Karpas-422 (cell line): ENCODE measurements at regions not wholly inside any gene's neighbourhood (a gene's known extent, or its start where the extent isn't known, plus 50 kb on each side); places are given as distances from the start of the nearest gene placed in this dataset.

ENCODE experiments used
- DNase-seq: peaks from one replicate; pipeline ENCODE4 v3.0.0-alpha.2; 2015
- H2AFZ ChIP-seq: fragments of 200-600 bp; sonication (generic); 2 replicates; pipeline ENCODE4 v1.6.1; 2014; ENCODE audit warnings: antibody characterized with exemption, low read length, mixed read lengths
- H3K27ac ChIP-seq: fragments of 200-600 bp; sonication (generic); 2 replicates; pipeline ENCODE4 v1.5.1; 2014; ENCODE audit warnings: mild to moderate bottlenecking, low read length, moderate library complexity
- H3K27me3 ChIP-seq: fragments of 200-600 bp; sonication (generic); 2 replicates; pipeline ENCODE4 v1.6.1; 2014; ENCODE audit warnings: low read length, mixed read lengths
- H3K36me3 ChIP-seq: fragments of 200-600 bp; sonication (generic); 2 replicates; pipeline ENCODE4 v1.6.1; 2014; ENCODE audit warnings: low read length, mixed read lengths; ENCODE audit not compliant: insufficient read depth
- H3K4me1 ChIP-seq: fragments of 200-600 bp; sonication (generic); 2 replicates; pipeline ENCODE4 v1.6.1; 2014; ENCODE audit warnings: mild to moderate bottlenecking, low read length, mixed read lengths
- H3K4me2 ChIP-seq: fragments of 200-600 bp; sonication (generic); 2 replicates; pipeline ENCODE4 v1.6.1; 2014; ENCODE audit warnings: low read length, low read depth, mild to moderate bottlenecking; ENCODE audit not compliant: poor library complexity, severe bottlenecking
- H3K4me3 ChIP-seq: fragments of 200-600 bp; sonication (generic); 2 replicates; pipeline ENCODE4 v1.5.1; 2014; ENCODE audit warnings: mild to moderate bottlenecking, antibody characterized with exemption, low read length, mixed read lengths
- H3K79me2 ChIP-seq: fragments of 200-600 bp; sonication (generic); 2 replicates; pipeline ENCODE4 v1.6.1; 2014; ENCODE audit warnings: mild to moderate bottlenecking, low read length, mixed read lengths
- H3K9ac ChIP-seq: fragments of 200-600 bp; sonication (generic); 2 replicates; pipeline ENCODE4 v1.6.0; 2014; ENCODE audit warnings: low read length
- H3K9me2 ChIP-seq: fragments of 200-600 bp; sonication (generic), shearing (Covaris generic); replicated peaks from 2 replicates; pipeline ENCODE4 v1.6.0; 2014; ENCODE audit warnings: mild to moderate bottlenecking, low read length, moderate library complexity; ENCODE audit not compliant: insufficient read depth
- H3K9me3 ChIP-seq: fragments of 300-700, 200-600 bp; sonication (generic); 2 replicates; pipeline ENCODE4 v1.6.1; 2014; ENCODE audit warnings: low read length, mixed read lengths
- H4K20me1 ChIP-seq: fragments of 200-600 bp; sonication (generic); 2 replicates; pipeline ENCODE4 v1.6.1; 2014; ENCODE audit warnings: mild to moderate bottlenecking, antibody characterized with exemption, low read length, low read depth; ENCODE audit not compliant: insufficient read depth

DNA sequence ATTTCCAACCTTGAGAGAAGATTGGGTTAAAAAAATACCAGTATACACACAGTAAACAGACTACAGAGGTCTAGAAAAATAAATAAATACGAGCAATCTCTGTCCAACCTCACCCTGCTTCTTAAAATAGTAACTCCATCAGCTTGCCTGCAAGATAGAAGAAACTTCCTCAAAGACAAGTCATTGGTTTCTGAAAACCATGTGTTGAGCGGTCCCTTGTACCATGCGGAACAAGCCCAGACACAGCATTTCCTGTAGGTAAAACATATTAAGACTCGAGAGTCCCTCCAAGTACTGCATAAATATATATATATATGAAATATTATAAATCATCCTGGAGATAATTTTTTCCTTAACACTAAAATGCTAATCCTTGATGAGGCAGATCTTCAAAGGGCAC, 157.4 kb downstream of the MZT1 start:
- Histone ChIP-seq H2AFZ (no peak overlapping the region), H3K36me3 (no peaks in the 10 kb centered on the region), H3K27ac (no peak overlapping the region), H3K9me2 (no peaks in the 10 kb centered on the region), H3K27me3 (no peaks in the 10 kb centered on the region), H3K4me1 (no peaks in the 10 kb centered on the region), H3K79me2 (no peaks in the 10 kb centered on the region), H3K4me3 (no peak overlapping the region), H3K9me3 (no peaks in the 10 kb centered on the region), H3K4me2 (no peak overlapping the region), H3K9ac (no peak overlapping the region), H4K20me1 (no peaks in the 10 kb centered on the region)
- DNase-seq, result no peak

DNA sequence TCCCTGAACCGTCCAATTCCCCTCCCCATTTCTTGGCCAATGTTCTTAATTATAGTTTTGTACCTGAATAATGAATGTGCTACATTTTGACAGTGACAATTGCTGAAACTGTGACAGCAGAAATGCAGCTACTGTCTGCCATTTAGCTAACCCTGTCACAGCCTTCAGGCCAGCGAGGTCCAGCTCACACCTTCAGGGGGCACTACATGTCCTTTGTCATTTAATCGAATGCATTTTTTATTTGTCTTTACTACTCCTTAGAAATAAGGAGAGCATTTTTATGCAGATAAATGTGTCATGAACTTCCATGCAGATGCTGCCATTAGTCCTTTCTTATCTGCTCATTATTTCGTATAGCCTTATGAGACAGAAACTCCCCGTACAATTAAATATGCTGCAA, 159.9 kb downstream of the MZT1 start:
- H3K4me3 ChIP-seq, result no peak overlapping the region
- H3K27me3 ChIP-seq, result no peaks in the 10 kb centered on the region
- H2AFZ ChIP-seq, result no peak overlapping the region
- H3K79me2 ChIP-seq, result no peaks in the 10 kb centered on the region
- H4K20me1 ChIP-seq, result no peaks in the 10 kb centered on the region
- no peaks in the 10 kb centered on the region for H3K9me3 ChIP-seq
- no peaks in the 10 kb centered on the region for H3K9me2 ChIP-seq
- no peaks in the 10 kb centered on the region for H3K36me3 ChIP-seq
- no peak overlapping the region for H3K27ac ChIP-seq
- no peak for DNase-seq
- H3K9ac ChIP-seq, result no peak overlapping the region
- no peak overlapping the region for H3K4me2 ChIP-seq
- no peaks in the 10 kb centered on the region for H3K4me1 ChIP-seq

DNA sequence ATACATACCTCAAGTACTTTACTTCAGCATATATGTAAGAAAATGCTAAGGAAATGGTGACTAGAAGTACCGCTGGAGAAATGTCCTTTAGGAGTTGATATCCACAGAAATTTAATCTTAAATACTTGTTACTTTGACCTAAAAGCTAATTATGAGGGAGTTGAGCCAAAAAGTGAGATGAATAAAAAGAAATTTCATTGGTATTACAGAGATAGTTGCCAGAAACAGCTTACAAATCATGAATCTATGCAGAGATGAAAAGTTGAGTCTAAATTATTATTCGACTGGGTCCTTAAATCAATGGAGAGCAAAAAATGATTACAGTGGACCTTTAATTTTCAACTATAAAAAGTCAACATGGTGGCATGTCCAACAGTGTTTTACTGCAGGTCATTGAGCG, 160.9 kb downstream of the MZT1 start:
- H3K27me3 ChIP-seq, result no peaks in the 10 kb centered on the region
- H3K9me3 ChIP-seq, result no peaks in the 10 kb centered on the region
- no peaks in the 10 kb centered on the region for H4K20me1 ChIP-seq
- H3K4me3 ChIP-seq, result no peak overlapping the region
- no peak overlapping the region for H2AFZ ChIP-seq
- DNase-seq, result no peak
- no peaks in the 10 kb centered on the region for H3K79me2 ChIP-seq
- H3K36me3 ChIP-seq, result no peaks in the 10 kb centered on the region
- H3K27ac ChIP-seq, result no peak overlapping the region
- H3K9ac ChIP-seq, result no peak overlapping the region
- H3K4me1 ChIP-seq, result no peaks in the 10 kb centered on the region
- no peak overlapping the region for H3K4me2 ChIP-seq
- H3K9me2 ChIP-seq, result no peaks in the 10 kb centered on the region

DNA sequence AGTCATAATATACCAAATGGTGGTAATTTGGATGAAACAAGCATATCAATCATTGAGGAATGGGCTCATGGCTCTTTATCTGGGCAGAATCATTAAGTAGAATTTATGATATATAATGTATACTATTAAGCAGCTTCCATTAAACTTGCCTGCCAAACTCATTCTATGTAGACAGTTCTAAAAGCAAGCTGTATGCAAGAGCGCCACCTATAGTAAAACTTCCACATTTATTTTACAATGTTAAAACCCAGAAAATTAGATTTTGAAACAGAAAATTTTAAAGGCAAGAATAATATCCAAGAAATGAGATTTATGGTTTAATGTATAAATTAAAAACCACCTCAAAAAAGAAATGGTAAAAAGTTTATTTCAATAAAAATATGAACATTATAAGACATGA, 161.5 kb downstream of the MZT1 start:
- Histone ChIP-seq H3K9ac (no peak overlapping the region), H3K36me3 (no peaks in the 10 kb centered on the region), H4K20me1 (no peaks in the 10 kb centered on the region), H3K4me1 (no peaks in the 10 kb centered on the region), H3K79me2 (no peaks in the 10 kb centered on the region), H3K4me3 (no peak overlapping the region), H3K27me3 (no peaks in the 10 kb centered on the region), H3K9me3 (no peaks in the 10 kb centered on the region), H2AFZ (no peak overlapping the region), H3K4me2 (no peak overlapping the region), H3K9me2 (no peaks in the 10 kb centered on the region), H3K27ac (no peak overlapping the region)
- DNase-seq, result peak; percentile 79

DNA sequence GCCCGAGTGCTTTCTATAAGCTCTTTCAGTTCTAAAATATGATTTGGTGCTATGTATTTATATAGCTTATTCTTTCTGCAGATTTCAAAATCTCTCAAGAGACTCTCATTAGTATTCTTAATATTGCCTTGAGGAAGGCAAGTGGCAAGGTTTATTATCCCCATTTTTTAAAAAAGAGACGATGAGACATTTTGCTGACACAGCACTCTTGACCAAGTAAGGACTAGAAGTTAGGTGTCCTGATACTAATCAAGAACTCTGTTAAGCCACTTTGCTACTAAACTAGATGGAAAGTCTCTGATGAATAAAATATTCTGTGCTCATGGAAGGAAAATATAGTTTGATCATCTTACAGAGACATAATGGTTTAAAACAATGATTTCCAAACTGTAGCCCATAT, 164.7 kb downstream of the MZT1 start:
- Histone ChIP-seq H3K4me1 (no peaks in the 10 kb centered on the region), H3K27me3 (no peaks in the 10 kb centered on the region), H3K4me2 (no peak overlapping the region), H3K9me3 (no peaks in the 10 kb centered on the region), H3K79me2 (no peaks in the 10 kb centered on the region), H3K27ac (no peak overlapping the region), H3K4me3 (no peak overlapping the region), H3K9ac (no peak overlapping the region), H3K36me3 (no peaks in the 10 kb centered on the region), H3K9me2 (no peaks in the 10 kb centered on the region), H2AFZ (no peak overlapping the region), H4K20me1 (no peaks in the 10 kb centered on the region)
- DNase-seq, result no peak

DNA sequence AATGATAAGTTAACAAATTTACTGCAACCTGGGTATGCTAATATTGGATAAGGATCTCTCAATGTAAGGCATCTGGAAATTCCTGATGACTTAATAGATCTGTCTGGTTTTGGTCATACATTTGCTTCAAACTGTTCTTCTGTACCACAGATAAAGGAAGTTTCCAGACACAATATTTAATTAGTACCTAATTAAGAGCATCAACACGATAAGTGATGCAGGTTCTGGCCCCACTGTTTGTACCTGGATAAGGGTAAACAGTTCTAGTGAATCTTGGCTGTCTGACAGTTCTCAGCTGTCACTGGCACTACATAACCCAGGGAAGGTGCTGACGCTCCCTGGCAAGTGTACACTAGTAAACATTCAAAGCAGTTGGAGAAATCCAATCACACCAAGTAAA, 165.6 kb downstream of the MZT1 start:
- Histone ChIP-seq H3K9me3 (no peaks in the 10 kb centered on the region), H4K20me1 (no peaks in the 10 kb centered on the region), H3K4me2 (no peak overlapping the region), H3K36me3 (no peaks in the 10 kb centered on the region), H3K27ac (no peak overlapping the region), H3K79me2 (no peaks in the 10 kb centered on the region), H3K4me1 (no peaks in the 10 kb centered on the region), H3K4me3 (no peak overlapping the region), H3K27me3 (no peaks in the 10 kb centered on the region), H2AFZ (no peak overlapping the region), H3K9ac (no peak overlapping the region), H3K9me2 (no peaks in the 10 kb centered on the region)
- no peak for DNase-seq

DNA sequence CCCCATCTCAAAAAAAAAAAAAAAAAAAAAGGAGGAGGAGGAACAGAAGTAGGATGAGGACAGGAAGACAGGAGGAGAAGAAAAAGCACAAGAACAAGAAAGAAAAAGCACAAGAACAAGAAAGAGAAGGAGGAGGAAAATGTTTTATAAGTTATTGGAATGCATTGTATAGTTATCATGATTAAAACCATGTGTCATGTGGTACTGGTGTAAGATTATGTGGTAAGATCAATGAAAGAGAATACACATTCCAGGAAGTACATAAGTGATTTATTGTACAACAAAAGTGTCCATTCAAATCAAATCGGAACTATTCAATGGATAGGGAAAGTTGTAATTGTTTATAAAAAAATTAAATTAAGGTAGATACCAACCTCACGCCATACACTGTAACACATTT, 167.7 kb downstream of the MZT1 start:
- H4K20me1 ChIP-seq, result no peaks in the 10 kb centered on the region
- DNase-seq, result no peak
- H3K9ac ChIP-seq, result no peak overlapping the region
- H3K27me3 ChIP-seq, result no peaks in the 10 kb centered on the region
- no peaks in the 10 kb centered on the region for H3K36me3 ChIP-seq
- H3K9me2 ChIP-seq, result no peaks in the 10 kb centered on the region
- no peak overlapping the region for H2AFZ ChIP-seq
- H3K79me2 ChIP-seq, result no peaks in the 10 kb centered on the region
- H3K27ac ChIP-seq, result no peak overlapping the region
- H3K9me3 ChIP-seq, result no peaks in the 10 kb centered on the region
- no peaks in the 10 kb centered on the region for H3K4me1 ChIP-seq
- no peak overlapping the region for H3K4me2 ChIP-seq
- no peak overlapping the region for H3K4me3 ChIP-seq

DNA sequence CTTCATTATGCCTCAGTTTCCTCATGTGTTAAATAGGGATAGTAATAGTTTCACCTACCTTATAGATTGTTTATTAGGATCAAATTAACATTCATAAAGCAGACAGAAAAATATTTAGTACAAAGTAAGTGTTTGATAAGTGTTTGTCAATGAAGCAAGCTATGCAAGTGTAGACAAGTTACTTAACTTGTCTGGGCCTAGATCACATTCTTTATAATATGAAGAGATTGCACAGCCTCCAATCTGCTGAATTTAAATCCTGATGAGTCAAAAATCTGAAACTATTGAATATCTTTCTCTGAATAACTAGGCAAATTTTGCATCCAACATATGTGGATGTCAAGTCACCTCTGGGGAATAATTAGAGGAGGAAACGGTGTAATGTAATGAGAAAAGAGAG, 170.5 kb downstream of the MZT1 start:
- H3K27ac ChIP-seq, result no peak overlapping the region
- no peaks in the 10 kb centered on the region for H3K36me3 ChIP-seq
- no peaks in the 10 kb centered on the region for H4K20me1 ChIP-seq
- H3K9ac ChIP-seq, result no peak overlapping the region
- H3K79me2 ChIP-seq, result no peaks in the 10 kb centered on the region
- H3K27me3 ChIP-seq, result no peaks in the 10 kb centered on the region
- H3K9me2 ChIP-seq, result no peaks in the 10 kb centered on the region
- no peaks in the 10 kb centered on the region for H3K9me3 ChIP-seq
- no peak overlapping the region for H3K4me2 ChIP-seq
- no peaks in the 10 kb centered on the region for H3K4me1 ChIP-seq
- no peak overlapping the region for H2AFZ ChIP-seq
- DNase-seq, result no peak
- no peak overlapping the region for H3K4me3 ChIP-seq

DNA sequence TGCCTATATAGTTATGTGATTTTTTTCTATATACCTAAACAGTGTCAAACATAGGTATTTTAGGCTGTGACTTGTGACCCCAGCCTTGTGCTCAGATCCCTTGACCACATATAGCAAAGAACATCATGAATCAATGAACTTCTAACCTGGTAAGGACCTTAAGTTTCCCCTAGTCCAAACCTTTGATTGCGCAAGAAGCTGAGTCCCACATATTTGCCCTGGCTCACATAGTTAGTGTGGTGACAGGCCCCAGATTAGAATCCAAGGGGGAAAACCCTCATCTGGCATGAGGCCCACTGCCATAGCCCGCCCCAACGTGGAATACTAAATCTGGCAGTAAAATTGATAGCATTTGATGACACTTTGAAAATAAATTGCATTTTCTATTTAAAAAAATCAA, 171.8 kb downstream of the MZT1 start:
- Histone ChIP-seq H3K4me3 (no peak overlapping the region), H4K20me1 (no peaks in the 10 kb centered on the region), H3K4me1 (no peaks in the 10 kb centered on the region), H3K4me2 (no peak overlapping the region), H3K9ac (no peak overlapping the region), H3K9me2 (no peaks in the 10 kb centered on the region), H3K27ac (no peak overlapping the region), H3K9me3 (no peaks in the 10 kb centered on the region), H2AFZ (no peak overlapping the region), H3K79me2 (no peaks in the 10 kb centered on the region), H3K36me3 (no peaks in the 10 kb centered on the region), H3K27me3 (no peaks in the 10 kb centered on the region)
- DNase-seq, result no peak
